Cardiac fibroblast (primary cell): ENCODE measurements at regions not wholly inside any gene's neighbourhood (a gene's known extent, or its start where the extent isn't known, plus 50 kb on each side); places are given as distances from the start of the nearest gene placed in this dataset.
"Not testable (repeated sequence)": the region's sequence is repeated elsewhere in the genome, so short reads cannot be mapped to it uniquely, and the experiment has no call there.

Source experiments
- DNase-seq, 2 donors: peaks; one replicate each; pipeline versions ENCODE4 v3.0.0 to v3.0.0-alpha.2; 2010; ENCODE audit warnings: low read depth in 2 of 2
- H3K4me3 ChIP-seq, 2 donors: replicated peaks in 1 of 2; 1 replicate in 1 of 2; 2 replicates in 1 of 2; pipeline ENCODE4 v1.5.1; 2011; ENCODE audit warnings: low read depth in 2 of 2, low read length in 2 of 2, mild to moderate bottlenecking in 2 of 2, moderate library complexity in 1 of 2
- TF ChIP-seq, protein P1 (sequence below): IDR thresholded peaks from one replicate; pipeline ENCODE4 v1.5.1; 2011; ENCODE audit warnings: low read depth, mild to moderate bottlenecking, low read length, inconsistent platforms

DNA sequence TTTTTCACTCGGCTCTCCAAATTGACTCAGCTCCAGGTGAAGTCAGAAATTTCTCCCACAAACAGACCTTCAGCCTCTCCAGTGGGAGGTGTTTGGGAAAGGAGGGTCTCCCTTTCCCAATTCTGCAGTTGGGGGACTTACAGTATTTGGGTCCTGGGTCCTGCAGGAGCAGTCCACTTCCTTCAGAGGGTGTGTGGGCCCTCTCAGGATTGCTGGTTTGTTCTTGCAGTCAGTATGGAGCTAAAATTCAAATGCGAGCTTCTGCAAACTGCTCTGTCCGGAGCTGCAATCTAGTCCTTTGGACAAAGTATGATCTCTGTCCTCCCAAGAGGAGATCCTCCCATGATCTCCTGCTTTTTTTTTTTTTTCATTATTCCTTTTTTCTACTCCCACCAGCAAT, 87.9 kb upstream of the MSTN start:
- TF ChIP-seq, protein P1, sequence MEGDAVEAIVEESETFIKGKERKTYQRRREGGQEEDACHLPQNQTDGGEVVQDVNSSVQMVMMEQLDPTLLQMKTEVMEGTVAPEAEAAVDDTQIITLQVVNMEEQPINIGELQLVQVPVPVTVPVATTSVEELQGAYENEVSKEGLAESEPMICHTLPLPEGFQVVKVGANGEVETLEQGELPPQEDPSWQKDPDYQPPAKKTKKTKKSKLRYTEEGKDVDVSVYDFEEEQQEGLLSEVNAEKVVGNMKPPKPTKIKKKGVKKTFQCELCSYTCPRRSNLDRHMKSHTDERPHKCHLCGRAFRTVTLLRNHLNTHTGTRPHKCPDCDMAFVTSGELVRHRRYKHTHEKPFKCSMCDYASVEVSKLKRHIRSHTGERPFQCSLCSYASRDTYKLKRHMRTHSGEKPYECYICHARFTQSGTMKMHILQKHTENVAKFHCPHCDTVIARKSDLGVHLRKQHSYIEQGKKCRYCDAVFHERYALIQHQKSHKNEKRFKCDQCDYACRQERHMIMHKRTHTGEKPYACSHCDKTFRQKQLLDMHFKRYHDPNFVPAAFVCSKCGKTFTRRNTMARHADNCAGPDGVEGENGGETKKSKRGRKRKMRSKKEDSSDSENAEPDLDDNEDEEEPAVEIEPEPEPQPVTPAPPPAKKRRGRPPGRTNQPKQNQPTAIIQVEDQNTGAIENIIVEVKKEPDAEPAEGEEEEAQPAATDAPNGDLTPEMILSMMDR = no peak
- no peak for DNase-seq
- H3K4me3 ChIP-seq = no peak overlapping the region

DNA sequence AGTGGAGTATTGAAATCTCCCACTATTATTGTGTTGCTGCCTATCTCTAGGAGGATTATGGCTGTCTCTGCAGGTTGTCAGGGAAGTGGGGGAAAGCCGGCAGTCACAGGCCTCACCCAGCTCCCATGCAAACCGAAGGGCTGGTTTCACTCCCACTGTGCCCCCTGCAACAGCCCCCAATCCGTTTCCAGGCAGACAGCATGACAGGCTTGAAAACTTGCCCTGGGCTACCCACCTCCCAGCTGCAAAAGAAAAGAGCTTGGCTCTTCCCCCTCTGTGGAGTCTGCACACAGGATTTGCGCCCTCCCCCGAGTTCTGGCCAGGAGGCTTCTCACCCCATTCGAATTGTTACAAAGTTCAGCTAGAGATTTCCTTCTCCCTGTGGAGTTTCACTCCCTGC, 87.4 kb upstream of the MSTN start:
- TF ChIP-seq, protein P1 = no peak
- H3K4me3 ChIP-seq = no peak overlapping the region
- no peak for DNase-seq

DNA sequence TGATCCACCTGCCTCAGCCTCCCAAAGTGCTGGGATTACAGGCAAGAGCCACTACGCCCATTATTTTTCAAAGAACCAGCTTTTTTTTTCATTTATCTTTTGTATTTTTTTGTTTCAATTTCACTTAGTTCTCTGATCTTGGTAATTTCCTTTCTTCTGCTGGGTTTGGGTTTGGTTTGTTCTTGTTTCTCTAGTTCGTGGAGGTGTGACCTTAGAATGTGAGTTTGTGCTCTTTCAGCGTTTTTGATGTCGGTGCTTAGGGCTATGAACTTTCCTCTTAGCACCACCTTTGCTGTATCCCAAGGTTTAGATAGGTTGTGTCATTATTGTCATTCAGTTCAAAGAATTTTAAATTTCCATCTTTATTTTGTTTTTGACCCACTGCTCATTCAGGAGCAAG, 86.7 kb upstream of the MSTN start:
- H3K4me3 ChIP-seq = no peak overlapping the region
- DNase-seq = no peak
- TF ChIP-seq, protein P1 = no peak

DNA sequence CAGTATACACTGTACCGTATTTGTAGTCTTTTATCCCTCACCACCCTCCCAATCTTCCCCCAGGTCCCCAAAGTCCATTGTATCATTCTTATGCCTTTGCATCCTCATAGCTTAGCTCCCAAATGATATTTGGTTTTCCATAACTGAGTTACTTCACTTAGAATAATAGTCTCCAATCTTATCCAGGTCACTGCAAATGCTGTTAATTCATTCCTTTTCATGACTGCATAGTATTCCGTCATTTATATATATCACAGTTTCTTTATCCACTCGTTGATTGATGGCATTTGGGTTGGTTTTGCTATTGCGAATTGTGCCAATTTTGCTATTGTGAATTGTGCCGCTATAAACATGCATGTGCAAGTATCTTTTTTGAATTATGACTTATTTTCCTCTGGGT, 83.6 kb upstream of the MSTN start:
- not testable (repeated sequence) for DNase-seq

DNA sequence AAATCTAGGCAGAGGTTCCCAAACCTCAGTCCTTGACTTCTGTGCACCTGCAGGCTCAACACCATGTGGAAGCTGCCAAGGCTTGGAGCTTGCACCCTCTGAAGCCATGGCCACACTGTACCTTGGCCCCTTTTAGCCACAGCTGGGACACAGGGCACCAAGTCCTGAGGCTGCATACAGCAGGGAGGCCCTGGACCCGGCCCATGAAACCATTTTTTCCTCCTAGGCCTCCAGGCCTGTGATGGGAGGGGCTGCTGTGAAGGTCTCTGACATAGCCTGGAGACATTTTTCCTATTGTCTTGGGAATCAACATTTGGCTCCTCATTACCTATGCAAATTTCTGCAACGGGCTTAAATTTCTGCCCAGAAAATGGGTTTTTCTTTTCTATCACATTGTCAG, 77.9 kb upstream of the MSTN start:
- H3K4me3 ChIP-seq, DNase-seq: not testable (repeated sequence)

More for the DNA sequence above, 83.6 kb upstream of the MSTN start:
- H3K4me3 ChIP-seq = not testable (repeated sequence)

DNA sequence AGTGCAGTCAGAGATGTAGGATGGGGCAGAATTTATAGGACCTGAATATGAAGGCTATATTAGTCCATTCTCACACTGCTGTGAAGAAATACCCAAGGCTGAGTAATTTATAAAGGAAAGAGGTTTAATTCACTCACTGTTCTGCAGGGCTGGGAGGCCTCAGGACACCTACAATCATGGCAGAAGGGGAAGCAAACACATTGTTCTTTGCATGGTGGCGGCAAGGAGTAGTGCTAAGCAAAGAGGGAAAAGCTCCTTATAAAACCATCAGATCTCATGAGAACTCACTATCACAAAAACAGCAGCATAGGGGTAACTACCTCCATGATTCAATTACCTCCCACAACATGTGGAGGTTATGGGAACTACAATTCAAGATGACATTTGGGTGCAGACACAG, 76.8 kb upstream of the MSTN start:
- H3K4me3 ChIP-seq = no peak overlapping the region
- TF ChIP-seq, protein P1 = no peak
- DNase-seq = no peak

DNA sequence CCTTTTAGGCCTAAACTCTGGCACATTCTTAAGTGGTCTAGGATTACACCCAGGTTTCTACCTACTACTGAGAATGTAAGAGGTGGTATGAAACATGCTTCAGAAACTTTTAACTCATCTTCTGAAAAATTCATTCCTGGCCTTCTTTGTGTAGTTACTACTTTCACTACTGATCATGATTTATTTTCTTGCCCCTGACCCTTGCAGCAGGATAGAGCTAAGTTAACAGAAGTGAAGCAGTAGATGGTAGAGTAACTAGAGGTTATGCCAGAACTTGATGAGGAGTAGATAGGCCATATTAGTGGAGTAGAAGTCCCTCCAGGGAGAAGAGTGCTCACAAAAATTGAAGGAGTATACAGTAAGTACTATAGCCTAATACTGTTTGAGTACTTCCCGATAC, 75.5 kb upstream of the MSTN start:
- TF ChIP-seq, protein P1 = no peak
- H3K4me3 ChIP-seq = no peak overlapping the region
- no peak for DNase-seq

DNA sequence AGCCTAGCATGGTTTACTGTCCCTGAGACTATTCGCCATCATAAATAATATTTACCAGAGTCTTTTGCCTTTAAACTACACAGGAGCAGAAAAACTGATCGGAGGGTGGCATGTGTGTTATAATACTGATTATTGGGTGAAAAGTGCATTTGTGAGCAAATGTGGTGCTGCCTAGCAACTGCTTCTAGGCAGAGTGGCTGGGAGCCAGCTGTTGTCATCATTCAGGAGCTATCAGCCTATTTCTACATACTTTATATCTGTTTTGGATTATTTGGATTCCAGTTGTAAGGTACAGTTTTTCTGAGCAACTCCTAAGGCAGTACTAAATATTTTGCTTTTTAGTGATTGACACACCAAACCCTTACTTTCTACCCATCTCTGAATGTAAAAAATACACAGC, 75.0 kb upstream of the MSTN start:
- DNase-seq = peak in 1 of 2 donors; percentile 70
- TF ChIP-seq, protein P1 = no peak
- H3K4me3 ChIP-seq = no peak overlapping the region
